Natural killer cell treated with Interleukin-12 subunit alpha and Interleukin-12 subunit beta and Interleukin-15 and Interleukin-18, amount 100 ng/mL, for 72 hours (primary cell): ENCODE measurements at regions not wholly inside any gene's neighbourhood (a gene's known extent, or its start where the extent isn't known, plus 50 kb on each side); places are given as distances from the start of the nearest gene placed in this dataset.

ENCODE experiments used
- ATAC-seq, 2 donors: fragments of 150-1000 bp; cut with Tn5 transposase in 1 of 2; sonication (Bioruptor Pico), chemical (Tn5 transposase) in 1 of 2; 2 replicates each; pipeline ENCODE4 v1.10.0; 2021
- DNase-seq: peaks from one replicate; pipeline ENCODE4 v3.0.0; 2022; ENCODE audit warnings: low spot score
- H3K27ac Mint-ChIP-seq, 2 donors: 1 replicate in 1 of 2; 2 replicates in 1 of 2; pipeline ENCODE4 v1.8.0; 2022; ENCODE audit warnings: mixed read lengths in 2 of 2, mild to moderate bottlenecking in 1 of 2, moderate library complexity in 1 of 2
- H3K27me3 Mint-ChIP-seq, 2 donors: 1 replicate in 1 of 2; 2 replicates in 1 of 2; pipeline ENCODE4 v1.8.0; 2022; ENCODE audit warnings: mixed read lengths in 2 of 2
- H3K36me3 Mint-ChIP-seq: one replicate; pipeline ENCODE4 v1.8.0; 2022; ENCODE audit warnings: mixed read lengths
- H3K4me1 Mint-ChIP-seq, 2 donors: 1 replicate in 1 of 2; 2 replicates in 1 of 2; pipeline ENCODE4 v1.8.0; 2022; ENCODE audit warnings: low read depth in 2 of 2, mixed read lengths in 2 of 2, mild to moderate bottlenecking in 1 of 2
- H3K4me3 Mint-ChIP-seq: one replicate; pipeline ENCODE4 v1.8.0; 2022; ENCODE audit warnings: mixed read lengths
- H3K9me3 Mint-ChIP-seq: 2 replicates; pipeline ENCODE4 v1.8.0; 2022; ENCODE audit warnings: mixed read lengths

- Mint-ChIP-seq H3K4me3 (no peak overlapping the region), H3K4me1 (no peaks in the 10 kb centered on the region), H3K36me3 (no peaks in the 10 kb centered on the region), H3K27me3 (peaks cover 0 to 2% of the 10 kb centered on the region in 2 donors), H3K27ac (no peak overlapping the region), H3K9me3 (no peaks in the 10 kb centered on the region)
- DNase-seq (no peak), ATAC-seq (no peak)
These were observed 666.0 kb downstream of the MED13L start for GRCh38 chr12:115611477-115611876.

GRCh38 chr12:115609347-115609746 lies 668.1 kb downstream of the MED13L start:
- no peak overlapping the region for H3K4me3 Mint-ChIP-seq
- no peaks in the 10 kb centered on the region for H3K36me3 Mint-ChIP-seq
- DNase-seq (no peak), ATAC-seq (no peak)
- H3K9me3 Mint-ChIP-seq, result peaks cover 4% of the 10 kb centered on the region
- no peak overlapping the region for H3K27ac Mint-ChIP-seq
- H3K4me1 Mint-ChIP-seq, result no peaks in the 10 kb centered on the region
- peaks cover 11 to 16% of the 10 kb centered on the region in 2 donors for H3K27me3 Mint-ChIP-seq

- DNase-seq (no peak), ATAC-seq (no peak)
- Mint-ChIP-seq H3K36me3 (no peaks in the 10 kb centered on the region), H3K27ac (no peak overlapping the region), H3K9me3 (peaks cover 7% of the 10 kb centered on the region), H3K4me1 (no peaks in the 10 kb centered on the region), H3K4me3 (no peak overlapping the region), H3K27me3 (peaks cover 13 to 18% of the 10 kb centered on the region in 2 donors)
These were observed 671.5 kb downstream of the MED13L start for GRCh38 chr12:115606040-115606439.

GRCh38 chr12:115598871-115599811 lies 678.4 kb downstream of the MED13L start:
- Mint-ChIP-seq H3K4me1 (no peaks in the 10 kb centered on the region), H3K4me3 (no peak overlapping the region), H3K9me3 (peaks cover 9% of the 10 kb centered on the region), H3K36me3 (no peaks in the 10 kb centered on the region), H3K27me3 (peaks cover 14% of the 10 kb centered on the region in 2 donors), H3K27ac (no peak overlapping the region)
- ATAC-seq (no peak), DNase-seq (no peak)

GRCh38 chr12:115597157-115597712 lies 680.3 kb downstream of the MED13L start:
- H3K9me3 Mint-ChIP-seq, result peaks cover 9% of the 10 kb centered on the region
- H3K27me3 Mint-ChIP-seq, result peaks cover 14% of the 10 kb centered on the region in 2 donors
- no peak overlapping the region for H3K27ac Mint-ChIP-seq
- ATAC-seq (no peak), DNase-seq (no peak)
- no peaks in the 10 kb centered on the region for H3K4me1 Mint-ChIP-seq
- H3K36me3 Mint-ChIP-seq, result no peaks in the 10 kb centered on the region
- no peak overlapping the region for H3K4me3 Mint-ChIP-seq

- Mint-ChIP-seq H3K27me3 (peaks cover 0 to 6% of the 10 kb centered on the region in 2 donors), H3K36me3 (no peaks in the 10 kb centered on the region), H3K9me3 (peaks cover 7% of the 10 kb centered on the region), H3K4me3 (no peak overlapping the region), H3K27ac (no peak overlapping the region), H3K4me1 (no peaks in the 10 kb centered on the region)
- DNase-seq (no peak), ATAC-seq (no peak)
These were observed 689.4 kb downstream of the MED13L start for GRCh38 chr12:115588131-115588530.

- H3K4me3 Mint-ChIP-seq, result no peak overlapping the region
- DNase-seq, result no peak
- no peaks in the 10 kb centered on the region for H3K9me3 Mint-ChIP-seq
- H3K27me3 Mint-ChIP-seq, result peaks cover 0 to 3% of the 10 kb centered on the region in 2 donors
- H3K27ac Mint-ChIP-seq, result no peak overlapping the region
- no peak for ATAC-seq
- no peaks in the 10 kb centered on the region for H3K36me3 Mint-ChIP-seq
- no peaks in the 10 kb centered on the region for H3K4me1 Mint-ChIP-seq
These were observed 693.3 kb downstream of the MED13L start for GRCh38 chr12:115584156-115584555.

- peaks cover 0 to 3% of the 10 kb centered on the region in 2 donors for H3K27me3 Mint-ChIP-seq
- H3K4me3 Mint-ChIP-seq, result no peak overlapping the region
- no peaks in the 10 kb centered on the region for H3K36me3 Mint-ChIP-seq
- H3K4me1 Mint-ChIP-seq, result no peaks in the 10 kb centered on the region
- no peak overlapping the region for H3K27ac Mint-ChIP-seq
- ATAC-seq (no peak), DNase-seq (no peak)
- no peaks in the 10 kb centered on the region for H3K9me3 Mint-ChIP-seq
These were observed 693.9 kb downstream of the MED13L start for GRCh38 chr12:115583591-115583990.

GRCh38 chr12:115577401-115577800 lies 700.1 kb downstream of the MED13L start:
- H3K36me3 Mint-ChIP-seq, result no peaks in the 10 kb centered on the region
- no peaks in the 10 kb centered on the region for H3K4me1 Mint-ChIP-seq
- no peak overlapping the region for H3K4me3 Mint-ChIP-seq
- no peaks in the 10 kb centered on the region for H3K27me3 Mint-ChIP-seq
- no peak overlapping the region for H3K27ac Mint-ChIP-seq
- no peaks in the 10 kb centered on the region for H3K9me3 Mint-ChIP-seq
- peak in 1 of 2 donors; percentile 22 for ATAC-seq
- no peak for DNase-seq

GRCh38 chr12:115574826-115575225 lies 702.7 kb downstream of the MED13L start:
- Mint-ChIP-seq H3K27ac (no peak overlapping the region), H3K4me3 (no peak overlapping the region), H3K9me3 (peaks cover 5% of the 10 kb centered on the region), H3K27me3 (no peaks in the 10 kb centered on the region), H3K36me3 (no peaks in the 10 kb centered on the region), H3K4me1 (peaks cover 0 to 3% of the 10 kb centered on the region in 2 donors)
- DNase-seq (no peak), ATAC-seq (no peak)

- no peaks in the 10 kb centered on the region for H3K27me3 Mint-ChIP-seq
- no peak overlapping the region for H3K27ac Mint-ChIP-seq
- H3K9me3 Mint-ChIP-seq, result peaks cover 5% of the 10 kb centered on the region
- H3K4me3 Mint-ChIP-seq, result no peak overlapping the region
- no peaks in the 10 kb centered on the region for H3K36me3 Mint-ChIP-seq
- ATAC-seq (no peak), DNase-seq (no peak)
- peaks cover 0 to 3% of the 10 kb centered on the region in 2 donors for H3K4me1 Mint-ChIP-seq
These were observed 705.1 kb downstream of the MED13L start for GRCh38 chr12:115572440-115572839.

GRCh38 chr12:115571446-115571845 lies 706.0 kb downstream of the MED13L start:
- no peaks in the 10 kb centered on the region for H3K27me3 Mint-ChIP-seq
- ATAC-seq (no peak), DNase-seq (no peak)
- peaks cover 0 to 3% of the 10 kb centered on the region in 2 donors for H3K4me1 Mint-ChIP-seq
- H3K36me3 Mint-ChIP-seq, result no peaks in the 10 kb centered on the region
- peaks cover 5% of the 10 kb centered on the region for H3K9me3 Mint-ChIP-seq
- H3K4me3 Mint-ChIP-seq, result no peak overlapping the region
- H3K27ac Mint-ChIP-seq, result no peak overlapping the region

- H3K9me3 Mint-ChIP-seq, result peaks cover 5% of the 10 kb centered on the region
- peaks cover 0 to 3% of the 10 kb centered on the region in 2 donors for H3K4me1 Mint-ChIP-seq
- H3K4me3 Mint-ChIP-seq, result no peak overlapping the region
- no peaks in the 10 kb centered on the region for H3K36me3 Mint-ChIP-seq
- H3K27me3 Mint-ChIP-seq, result no peaks in the 10 kb centered on the region
- ATAC-seq (no peak), DNase-seq (no peak)
- no peak overlapping the region for H3K27ac Mint-ChIP-seq
These were observed 706.5 kb downstream of the MED13L start for GRCh38 chr12:115571027-115571426.

- DNase-seq (no peak), ATAC-seq (peak in 1 of 2 donors; percentile 24)
- Mint-ChIP-seq H3K9me3 (peaks cover 5% of the 10 kb centered on the region), H3K4me1 (peaks cover 0 to 3% of the 10 kb centered on the region in 2 donors), H3K27ac (no peak overlapping the region), H3K4me3 (no peak overlapping the region), H3K27me3 (no peaks in the 10 kb centered on the region), H3K36me3 (no peaks in the 10 kb centered on the region)
These were observed 707.3 kb downstream of the MED13L start for GRCh38 chr12:115570069-115570777.
